A204.1 (cell line): ENCODE measurements at regions not wholly inside any gene's neighbourhood (a gene's known extent, or its start where the extent isn't known, plus 50 kb on each side); places are given as distances from the start of the nearest gene placed in this dataset.
A peak's percentile ranks its signal among the peaks of the same experiment; 100 is the strongest.
"Not testable (repeated sequence)": the region's sequence is repeated elsewhere in the genome, so short reads cannot be mapped to it uniquely, and the experiment has no call there.

Source experiments
- FAIRE-seq: peaks from 2 replicates; lab custom pipeline; 2012; peaks lifted over from hg19 to GRCh38; lab: Jason Lieb, UNC

DNA sequence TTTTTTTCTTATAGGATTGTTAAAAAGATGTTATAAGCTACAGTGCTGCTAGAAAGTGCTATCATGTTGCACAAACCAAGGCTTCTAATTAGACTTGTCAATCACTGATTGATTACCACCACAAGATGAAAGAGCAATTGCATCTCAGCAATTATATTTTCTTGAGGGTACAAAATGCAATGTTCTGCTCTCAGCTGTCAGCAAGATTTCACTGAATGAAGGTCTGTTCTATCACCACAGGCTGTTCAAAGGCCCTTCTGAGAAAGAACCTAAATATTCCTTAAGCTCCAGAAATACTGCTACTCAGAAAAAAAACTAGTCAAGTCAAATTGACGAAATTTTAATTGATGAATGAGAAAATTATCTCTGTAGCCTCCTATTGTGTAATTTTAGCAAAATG is 301.9 kb upstream of the KYNU start:
- no peak for FAIRE-seq

DNA sequence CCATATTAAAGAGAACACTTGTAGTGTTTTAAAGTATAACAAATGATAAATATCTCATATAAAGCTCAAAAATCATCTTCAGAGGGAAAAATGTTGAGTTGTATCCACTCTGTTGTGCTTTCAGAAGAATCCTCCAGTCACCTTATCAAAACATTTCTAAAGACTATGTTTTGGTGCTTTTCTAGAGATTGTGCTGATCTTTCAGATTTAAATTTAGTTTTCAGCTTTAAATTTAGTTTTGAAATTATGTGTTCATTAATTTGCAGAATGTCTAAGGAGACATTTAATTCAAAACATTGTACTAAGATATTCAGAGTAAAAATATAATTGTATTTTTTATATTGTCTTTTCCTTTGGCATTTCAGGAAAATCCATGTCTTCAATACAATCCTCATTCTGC is 303.1 kb upstream of the KYNU start:
- FAIRE-seq = no peak

DNA sequence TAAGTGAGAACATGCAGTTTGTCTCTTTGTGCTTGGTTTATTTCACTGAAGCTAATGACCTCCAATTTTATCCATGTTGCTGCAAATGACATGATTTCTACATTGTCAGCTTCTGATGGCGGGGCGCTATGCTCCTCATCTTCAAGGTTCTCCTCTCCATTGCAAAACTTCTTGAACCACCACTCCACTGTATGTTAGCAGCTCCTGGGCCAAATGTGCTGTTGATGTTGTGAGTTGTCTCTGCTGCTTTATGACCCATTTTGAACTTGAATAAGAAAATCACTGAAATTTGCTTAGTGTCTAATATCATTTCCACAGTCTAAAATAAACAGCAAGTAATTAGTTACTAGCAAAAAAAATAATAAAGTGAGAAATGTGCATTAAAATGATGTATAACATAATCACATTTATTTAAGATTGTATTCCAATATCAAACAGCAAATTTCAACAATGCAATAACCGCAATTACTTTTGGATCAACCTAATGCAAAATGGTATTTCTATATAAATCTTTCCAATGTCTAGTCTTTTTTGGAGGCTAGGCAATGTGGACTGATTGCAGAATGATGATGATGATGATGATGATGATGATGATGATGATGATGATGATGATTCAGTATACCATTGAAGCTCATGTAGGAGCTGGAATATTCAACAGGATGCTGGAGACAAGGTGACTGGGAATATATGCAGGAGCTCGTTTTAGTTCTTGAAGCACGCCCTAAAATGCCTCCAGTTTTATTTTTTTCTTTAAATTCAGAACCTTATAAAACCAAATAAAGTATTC is 304.9 kb upstream of the KYNU start:
- no peak for FAIRE-seq

DNA sequence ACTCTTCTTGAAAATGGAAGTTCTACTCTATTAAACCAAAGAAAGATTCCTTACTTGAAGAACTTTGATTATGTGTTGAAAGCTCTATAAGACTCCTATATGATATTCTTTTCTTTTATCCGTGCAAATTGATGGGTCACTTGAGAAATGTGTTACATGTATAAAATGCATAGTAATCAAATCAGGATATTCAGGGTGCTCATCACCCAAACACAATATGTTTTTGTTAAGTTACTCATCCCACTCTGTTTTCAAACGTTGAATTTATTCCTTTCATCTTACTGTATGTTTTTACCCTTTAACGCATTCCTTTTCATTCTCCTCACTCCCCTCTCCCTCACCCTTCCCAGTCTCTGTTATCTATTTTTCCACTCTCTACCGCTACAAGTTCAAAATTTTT is 305.5 kb upstream of the KYNU start:
- FAIRE-seq = no peak

DNA sequence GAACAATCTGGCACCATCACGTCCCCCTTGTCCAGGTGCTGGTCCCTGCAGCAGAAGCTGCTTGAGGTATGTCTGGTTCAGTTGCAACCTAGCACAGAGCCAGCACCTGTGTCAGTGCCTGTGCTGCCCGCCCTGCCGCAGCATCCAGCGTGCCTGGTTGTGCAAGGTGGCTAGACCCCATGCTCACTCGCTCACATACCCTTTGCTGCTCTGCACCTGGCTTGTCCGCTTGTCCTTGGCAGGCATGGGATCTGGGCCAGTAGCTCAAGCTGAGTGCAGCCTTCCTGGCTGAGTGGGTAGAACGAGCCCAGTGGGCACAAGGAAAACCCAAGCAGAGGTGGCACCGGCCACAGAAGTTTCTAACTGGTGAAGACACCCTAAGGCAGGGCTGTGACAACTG is 314.6 kb upstream of the KYNU start:
- FAIRE-seq = no peak

DNA sequence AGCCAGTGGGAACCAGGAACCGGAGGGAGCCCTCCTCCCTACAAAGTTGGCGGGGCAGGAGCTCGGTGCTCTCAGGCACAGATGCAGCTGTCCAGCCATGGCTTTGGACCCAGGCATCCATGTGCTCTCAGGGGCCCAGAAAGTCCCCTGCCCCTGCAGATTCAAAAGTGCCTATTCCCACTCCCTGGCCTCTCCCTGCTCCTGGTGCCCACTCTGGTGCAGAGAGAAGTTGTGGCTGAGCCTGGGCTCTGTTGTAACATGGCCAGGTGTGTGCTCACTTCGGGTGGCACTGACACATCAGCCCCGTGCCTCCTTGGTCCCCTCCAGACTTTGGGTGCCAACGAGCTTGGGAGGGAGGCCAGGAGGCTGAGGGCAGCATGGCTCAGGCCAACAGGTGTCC is 315.8 kb upstream of the KYNU start:
- FAIRE-seq = no peak

DNA sequence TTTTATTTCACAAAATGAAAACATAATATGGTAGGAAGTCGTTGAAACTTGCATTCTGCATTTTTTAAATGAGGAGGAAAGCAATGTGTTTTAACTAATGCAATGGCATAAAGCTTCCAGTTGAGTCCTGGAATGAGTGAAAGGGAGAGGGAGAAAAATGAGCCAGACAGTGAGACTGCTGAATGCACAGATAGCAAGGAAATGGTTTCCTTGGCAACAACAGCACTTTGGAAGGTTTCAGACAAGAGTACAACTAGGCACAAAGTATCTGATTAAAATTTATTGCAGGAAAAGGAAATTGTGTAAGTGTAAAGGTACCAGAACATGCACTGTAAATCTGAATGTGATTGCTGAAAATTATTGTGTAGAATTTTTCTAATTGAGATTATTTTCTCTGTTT is 320.1 kb upstream of the KYNU start:
- no peak for FAIRE-seq

DNA sequence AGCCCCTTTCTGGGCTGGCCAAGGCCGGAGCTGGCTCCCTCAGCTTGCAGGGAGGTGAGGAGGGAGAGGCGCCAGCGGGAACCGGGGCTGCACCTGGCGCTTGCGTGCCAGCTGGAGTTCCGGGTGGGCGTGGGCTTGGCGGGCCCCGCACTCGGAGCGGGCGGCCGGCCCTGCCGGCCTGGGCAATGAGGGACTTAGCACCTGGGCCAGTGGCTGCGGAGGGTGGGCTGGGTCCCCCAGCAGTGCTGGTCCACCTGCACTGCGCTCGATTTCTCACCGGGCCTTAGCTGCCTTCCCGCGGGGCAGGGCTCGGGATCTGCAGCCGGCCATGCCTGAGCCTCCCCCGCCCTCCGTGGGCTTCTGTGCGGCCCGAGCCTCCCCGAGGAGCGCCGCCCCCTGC is 331.5 kb upstream of the KYNU start:
- not testable (repeated sequence) for FAIRE-seq

DNA sequence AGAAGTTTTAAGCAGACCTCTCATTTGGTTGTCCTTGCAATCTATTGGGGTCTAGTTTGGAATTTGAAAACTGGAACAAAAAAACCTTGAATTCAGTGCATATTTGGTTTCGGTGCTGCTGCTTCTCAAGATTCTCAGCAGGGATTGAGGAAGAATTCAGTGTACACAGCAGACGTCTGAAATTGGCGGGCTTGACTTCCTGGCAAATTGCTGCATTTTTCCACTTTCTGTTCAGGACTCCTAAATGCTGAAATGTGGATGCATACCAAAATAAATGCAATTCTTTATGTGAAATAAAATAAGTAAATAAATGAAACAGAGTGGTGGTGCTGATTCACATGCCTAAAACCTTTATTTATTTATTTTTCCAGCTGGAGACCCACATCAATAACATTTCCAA is 332.4 kb upstream of the KYNU start:
- no peak for FAIRE-seq

DNA sequence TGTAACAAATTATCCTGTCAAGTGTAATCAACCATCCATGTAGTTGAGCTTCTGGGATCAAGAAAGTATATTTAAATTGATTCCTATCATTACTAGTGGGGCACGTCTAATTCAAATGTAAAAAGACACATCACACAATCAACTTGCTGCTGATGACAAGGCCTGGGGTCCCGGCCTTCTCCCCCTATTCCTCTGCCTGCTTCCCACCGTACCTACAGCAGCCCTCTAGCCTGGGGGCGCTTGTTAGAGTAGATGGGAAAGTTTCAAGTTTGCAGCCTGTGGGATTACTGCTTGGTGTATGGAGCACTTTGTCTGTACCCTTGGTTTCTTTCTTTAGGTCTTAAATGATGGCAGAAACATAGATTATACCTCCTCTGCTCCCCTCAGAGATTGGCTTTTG is 333.3 kb upstream of the KYNU start:
- FAIRE-seq = no peak

DNA sequence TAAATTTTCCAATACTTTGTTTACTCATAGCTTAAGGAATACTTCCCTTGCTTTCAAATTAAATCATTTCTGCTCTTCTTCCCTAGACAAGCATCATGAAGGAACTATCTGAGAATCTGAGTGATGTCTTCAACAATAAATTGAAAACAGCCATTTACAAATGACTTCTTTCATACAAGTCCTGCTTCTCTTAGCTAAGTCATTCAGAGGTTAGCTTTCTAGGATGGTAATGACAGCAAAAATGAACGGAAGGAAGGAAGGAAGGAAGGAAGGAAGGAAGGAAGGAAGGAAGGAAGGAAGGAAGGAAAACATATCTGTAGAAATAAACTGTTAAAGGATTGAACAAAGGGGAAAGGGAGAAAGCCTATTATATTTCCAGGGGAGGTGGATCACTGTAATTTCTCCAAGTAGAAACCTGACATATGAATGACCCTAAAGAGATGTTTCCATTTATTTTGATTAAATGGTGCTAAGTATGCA is 335.0 kb upstream of the KYNU start:
- FAIRE-seq = no peak

DNA sequence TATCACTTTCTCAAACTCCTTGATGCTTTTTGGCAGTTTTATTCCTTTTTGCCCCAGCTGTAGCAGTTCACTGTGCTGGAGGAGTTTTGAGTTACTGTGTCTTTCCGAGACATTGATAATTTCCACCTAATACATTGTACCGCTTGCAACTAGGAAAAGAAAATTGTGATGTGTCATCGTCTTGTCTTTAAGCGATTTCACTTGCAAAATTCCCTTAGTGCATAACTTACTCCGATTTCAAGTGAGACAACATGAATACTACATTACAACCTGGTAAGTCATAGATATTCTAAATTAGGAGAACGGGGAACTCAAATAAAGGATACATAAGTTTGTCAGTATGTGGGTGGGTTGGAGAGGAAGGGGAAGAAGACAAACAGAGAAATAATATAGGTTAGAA is 340.5 kb upstream of the KYNU start:
- FAIRE-seq = no peak

DNA sequence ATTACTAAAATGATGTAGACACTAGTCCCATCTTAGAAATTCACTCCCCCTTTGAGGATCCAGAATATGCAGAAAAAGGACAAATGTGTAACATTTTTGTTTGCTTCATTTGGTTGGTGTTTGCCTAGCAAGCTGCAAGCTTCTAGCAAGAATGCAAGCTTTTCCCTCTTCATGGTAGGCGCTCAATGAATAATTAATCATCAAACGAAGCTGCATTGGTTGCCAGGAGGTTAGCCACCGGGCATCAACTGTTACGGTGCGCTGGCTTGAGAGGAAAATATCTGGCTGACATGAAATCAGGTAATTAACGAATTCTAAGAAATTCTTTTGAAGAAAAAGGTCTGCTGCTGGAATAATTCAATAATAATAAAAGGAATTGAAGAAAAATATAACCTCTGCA is 341.0 kb upstream of the KYNU start:
- no peak for FAIRE-seq

DNA sequence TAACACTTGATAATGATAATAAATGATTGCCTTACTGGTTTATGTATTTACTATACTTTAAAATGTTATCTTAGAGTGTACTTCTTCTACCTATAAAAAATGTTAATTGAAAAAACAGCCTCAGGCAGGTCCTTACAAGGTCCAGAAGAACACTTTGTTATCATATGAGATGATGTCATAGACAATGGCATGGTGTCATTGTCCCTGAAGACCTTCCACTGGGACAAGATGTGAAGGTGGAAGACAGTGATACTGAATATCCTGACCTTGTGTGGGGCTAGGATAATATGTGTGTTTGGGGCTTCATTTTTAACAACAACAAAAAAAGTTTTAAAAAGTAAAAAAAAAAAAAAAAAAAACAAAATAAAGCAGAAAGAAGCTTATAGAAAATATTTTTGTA is 342.2 kb upstream of the KYNU start:
- FAIRE-seq = no peak

DNA sequence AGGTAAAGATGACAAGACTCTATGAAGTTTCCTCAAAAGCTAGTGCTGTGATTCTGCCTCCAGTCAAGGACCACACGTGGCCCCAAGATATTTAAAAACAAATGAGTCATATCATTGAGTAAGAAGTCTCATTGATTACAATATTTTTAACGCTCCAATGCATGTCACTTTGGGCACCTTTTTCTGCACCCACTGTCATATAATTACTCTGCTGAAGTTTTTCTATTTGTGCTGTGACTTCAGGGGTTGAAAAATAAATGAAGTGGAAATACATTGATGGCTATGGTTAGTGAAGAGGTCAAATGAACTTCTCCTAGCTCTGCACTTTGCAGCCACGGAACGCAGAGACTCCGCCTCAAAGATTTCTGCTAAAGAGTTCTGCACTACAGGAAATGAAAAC is 344.3 kb upstream of the KYNU start:
- FAIRE-seq = no peak

DNA sequence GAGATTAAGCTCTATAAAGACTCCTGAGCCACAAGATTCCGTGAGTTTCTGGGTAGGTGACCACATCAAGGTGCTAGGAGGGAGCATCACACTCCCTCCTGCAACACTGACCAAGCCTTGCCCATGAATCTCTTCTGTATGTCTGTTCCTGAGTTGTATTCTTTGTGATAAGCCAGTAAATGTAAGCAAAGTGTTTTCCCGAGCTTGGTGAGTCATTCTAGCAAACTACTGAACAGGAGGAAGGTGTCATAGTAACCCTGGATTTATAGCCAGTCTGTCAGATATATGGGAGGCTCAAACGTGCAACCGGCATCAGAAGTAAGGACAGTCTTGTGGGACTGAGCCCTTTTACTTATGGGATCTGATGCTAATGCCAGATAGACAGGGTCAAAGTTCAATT is 346.1 kb upstream of the KYNU start:
- FAIRE-seq = no peak

DNA sequence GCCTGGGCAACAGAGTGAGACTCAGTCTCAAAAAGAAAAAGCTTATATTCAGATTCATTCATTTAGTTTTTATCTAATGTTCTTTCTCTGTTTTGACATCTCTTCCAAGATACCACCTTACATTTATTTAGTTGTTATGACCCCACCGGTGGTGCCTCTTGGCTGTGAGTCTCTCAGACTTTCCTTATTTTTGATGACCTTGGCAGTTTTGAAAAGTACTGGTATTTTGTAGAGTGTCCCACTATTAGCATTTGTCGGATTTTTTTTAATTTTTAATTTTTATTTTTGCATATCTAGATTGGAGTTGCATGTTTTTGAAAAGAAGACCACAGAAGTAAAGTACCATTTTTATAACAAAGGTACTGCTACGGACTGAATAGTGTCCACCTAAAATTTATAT is 351.7 kb upstream of the KYNU start:
- FAIRE-seq = no peak

DNA sequence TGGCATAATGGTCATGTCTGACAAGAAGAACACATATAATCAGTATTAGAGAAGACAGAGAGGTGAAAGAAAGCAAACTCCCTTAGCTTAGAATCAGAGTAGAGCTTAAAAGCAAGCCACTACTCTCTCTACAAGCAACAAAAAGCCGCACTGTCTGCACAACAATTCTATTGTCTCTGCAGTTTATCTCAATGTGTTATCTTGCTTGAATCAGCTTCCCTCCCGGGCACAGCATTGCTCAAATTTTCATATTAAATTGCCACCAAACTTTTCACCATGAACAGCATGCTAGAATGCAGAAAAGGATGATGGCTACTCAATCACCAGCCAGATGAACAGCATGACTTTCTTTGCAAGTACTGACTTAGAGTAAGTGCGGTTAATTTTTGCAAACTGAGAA is 356.0 kb upstream of the KYNU start:
- FAIRE-seq = no peak

DNA sequence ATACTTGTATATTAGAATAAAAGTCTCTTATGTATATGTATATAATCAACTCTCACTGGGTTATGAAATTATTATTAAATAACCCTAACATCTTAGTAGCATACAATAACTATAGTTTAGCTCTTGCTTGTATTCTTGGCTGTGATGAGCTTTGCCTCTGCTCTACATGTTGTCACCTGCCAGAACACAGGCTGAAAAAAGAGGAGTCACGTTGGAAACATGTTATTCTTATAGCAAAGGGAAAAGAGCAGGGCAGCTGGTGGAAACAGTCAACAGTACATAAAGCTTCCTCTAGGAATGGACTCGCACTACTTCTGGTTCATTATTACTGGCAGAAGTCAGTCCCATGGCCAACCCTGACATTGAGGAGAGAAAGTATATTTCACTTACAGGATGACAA is 362.0 kb upstream of the KYNU start:
- FAIRE-seq = no peak

DNA sequence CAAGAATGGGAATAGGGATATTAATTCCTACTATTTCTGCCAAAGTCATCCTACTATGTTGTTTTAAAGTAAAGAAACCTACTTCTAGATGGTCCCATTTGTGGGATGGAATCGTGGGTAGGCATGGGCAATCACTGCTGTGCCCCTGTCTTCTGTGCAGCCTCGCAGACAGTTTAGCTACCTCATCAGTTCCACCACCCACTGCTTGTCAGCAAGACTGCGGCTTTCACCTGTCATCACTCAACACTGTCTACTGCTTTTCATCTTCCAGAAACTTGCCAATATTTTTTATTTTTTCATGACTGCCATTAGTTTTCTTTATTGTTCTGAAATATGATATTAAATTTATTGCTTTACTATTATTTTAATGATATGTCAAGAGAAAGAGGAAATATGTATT is 368.1 kb upstream of the KYNU start:
- no peak for FAIRE-seq

DNA sequence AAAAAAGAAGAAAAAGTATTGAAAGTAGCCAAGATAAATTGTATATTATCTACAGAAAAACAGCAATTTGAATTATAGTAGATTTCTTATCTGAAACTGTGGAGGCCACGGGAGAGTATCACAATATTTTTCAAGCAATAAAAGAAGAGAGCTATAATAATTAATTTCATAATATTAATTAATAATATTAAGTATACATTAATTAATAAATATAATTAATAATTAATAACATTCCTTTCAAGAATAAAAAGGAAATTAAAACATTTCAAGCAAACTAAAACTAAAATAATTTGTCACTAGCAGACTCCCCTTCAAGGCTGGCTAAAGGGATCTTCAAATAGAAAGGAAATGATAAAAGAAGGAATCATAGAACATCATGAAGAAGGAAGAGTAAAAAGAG is 372.7 kb upstream of the KYNU start:
- peak; percentile 63 for FAIRE-seq

DNA sequence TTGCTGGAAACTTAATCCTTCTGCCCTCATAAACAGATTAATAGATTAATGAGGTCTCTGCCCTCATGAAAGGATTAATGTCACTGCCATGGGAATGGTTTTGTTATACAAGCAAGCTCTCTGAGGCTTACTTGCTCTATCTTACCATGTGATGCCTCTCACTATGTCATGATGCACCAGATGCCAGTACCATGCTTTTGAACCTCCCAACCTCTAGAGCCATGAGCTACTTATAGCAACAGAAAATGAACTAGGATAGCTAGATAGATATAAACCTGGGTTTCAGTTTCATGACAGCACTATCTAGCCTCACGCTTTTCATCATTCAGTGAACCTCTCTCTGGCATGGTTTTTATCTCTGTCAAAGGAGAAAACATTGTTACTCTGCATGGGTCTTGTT is 371.6 kb upstream of the LRP1B start:
- FAIRE-seq = no peak

DNA sequence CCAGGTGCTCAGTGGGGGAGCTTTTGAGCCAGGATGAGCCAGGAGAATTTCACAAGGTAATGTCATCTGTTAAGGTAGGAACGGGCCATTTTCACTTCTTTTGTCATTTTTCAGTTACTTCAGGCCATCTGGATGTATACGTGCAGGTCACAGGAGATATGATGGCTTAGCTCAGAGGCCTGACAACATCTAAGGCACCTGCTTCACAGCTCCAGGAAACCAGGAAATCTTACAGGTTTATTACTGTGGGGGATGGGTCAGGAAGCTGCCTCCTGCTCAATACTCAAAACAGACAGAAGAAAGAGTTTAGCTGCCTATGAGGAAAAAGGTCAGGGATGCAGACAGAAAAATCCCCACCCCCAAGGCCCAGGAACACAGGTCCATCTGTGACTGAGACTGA is 364.3 kb upstream of the LRP1B start:
- FAIRE-seq = no peak

DNA sequence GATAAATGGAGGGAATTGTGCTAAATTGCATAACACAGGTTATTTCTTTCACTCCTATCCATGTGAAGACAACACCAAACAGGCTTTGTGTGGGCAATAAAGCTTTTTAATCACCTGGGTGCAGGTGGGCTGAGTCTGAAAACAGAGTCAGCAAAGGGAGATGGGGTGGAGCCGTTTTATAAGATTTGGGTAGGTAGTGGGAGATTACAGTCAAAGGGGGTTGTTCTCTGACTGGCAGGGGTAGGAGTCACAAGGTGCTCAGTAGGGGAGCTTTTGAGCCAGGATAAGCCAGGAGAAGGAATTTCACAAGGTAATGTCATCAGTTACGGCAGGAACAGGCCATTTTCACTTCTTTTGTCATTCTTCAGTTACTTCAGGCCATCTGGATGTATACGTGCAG is 358.8 kb upstream of the LRP1B start:
- not testable (repeated sequence) for FAIRE-seq

DNA sequence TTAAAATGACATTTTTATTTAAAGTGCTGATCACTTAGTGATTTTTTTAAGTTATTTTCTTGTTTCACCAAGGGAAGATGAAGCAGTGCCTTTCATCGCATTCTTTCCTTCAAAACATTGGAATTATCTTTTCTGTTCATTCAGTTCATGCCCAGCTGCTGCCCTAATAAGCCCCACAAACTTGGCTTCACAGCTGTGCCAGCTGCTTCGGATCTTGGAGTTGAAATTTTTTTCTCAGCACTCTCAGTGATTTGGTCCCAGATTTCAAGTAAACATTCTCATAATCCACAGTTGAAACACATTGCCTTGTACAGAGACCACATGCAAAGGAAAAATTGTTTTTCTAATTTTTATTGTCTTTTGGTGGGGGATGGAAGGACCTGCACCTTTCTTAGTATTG is 353.3 kb upstream of the LRP1B start:
- FAIRE-seq = no peak
